GM19324 (cell line): ENCODE measurements at regions not wholly inside any gene's neighbourhood (a gene's known extent, or its start where the extent isn't known, plus 50 kb on each side); places are given as distances from the start of the nearest gene placed in this dataset.

ENCODE experiments used
- ATAC-seq: cut with Tn5 transposase; IDR thresholded peaks from one replicate; pipeline ENCODE4 v1.9.1; 2021; ENCODE audit warnings: mild to moderate bottlenecking, moderate library complexity; ENCODE audit not compliant: unreplicated experiment, low FRiP score

GRCh38 chr3:7793786-7794185 is 707.8 kb upstream of the LMCD1 start:
- ATAC-seq = no peak

GRCh38 chr3:7798276-7798675 is 703.3 kb upstream of the LMCD1 start:
- no peak for ATAC-seq

GRCh38 chr3:7800006-7800780 is 701.4 kb upstream of the LMCD1 start:
- ATAC-seq = no peak

- ATAC-seq = no peak
Observed at GRCh38 chr3:7812490-7812889, 689.1 kb upstream of the LMCD1 start.

- ATAC-seq = no peak
Observed at GRCh38 chr3:7813365-7813764, 688.3 kb upstream of the LMCD1 start.

GRCh38 chr3:7817239-7817638 is 684.4 kb upstream of the LMCD1 start:
- ATAC-seq = no peak

GRCh38 chr3:7820969-7821368 is 680.7 kb upstream of the LMCD1 start:
- ATAC-seq = no peak

- no peak for ATAC-seq
Observed at GRCh38 chr3:7821858-7822257, 679.8 kb upstream of the LMCD1 start.

- ATAC-seq = no peak
Observed at GRCh38 chr3:7841451-7841850, 660.2 kb upstream of the LMCD1 start.

GRCh38 chr3:7843441-7843840 is 658.2 kb upstream of the LMCD1 start:
- no peak for ATAC-seq

- ATAC-seq = no peak
Observed at GRCh38 chr3:7847021-7847420, 654.6 kb upstream of the LMCD1 start.

GRCh38 chr3:7847521-7847920 is 654.1 kb upstream of the LMCD1 start:
- no peak for ATAC-seq

- no peak for ATAC-seq
Observed at GRCh38 chr3:7854266-7854665, 647.4 kb upstream of the LMCD1 start.

GRCh38 chr3:7854721-7855120 is 646.9 kb upstream of the LMCD1 start:
- no peak for ATAC-seq

GRCh38 chr3:7865611-7866010 is 636.0 kb upstream of the LMCD1 start:
- no peak for ATAC-seq

- no peak for ATAC-seq
Observed at GRCh38 chr3:7867587-7867986, 634.0 kb upstream of the LMCD1 start.

- no peak for ATAC-seq
Observed at GRCh38 chr3:7871003-7871560, 630.5 kb upstream of the LMCD1 start.

- no peak for ATAC-seq
Observed at GRCh38 chr3:7874116-7874515, 627.5 kb upstream of the LMCD1 start.

GRCh38 chr3:7875925-7876324 is 625.7 kb upstream of the LMCD1 start:
- ATAC-seq = no peak

GRCh38 chr3:7876741-7877297 is 624.8 kb upstream of the LMCD1 start:
- no peak for ATAC-seq

- ATAC-seq = no peak
Observed at GRCh38 chr3:7877312-7877711, 624.3 kb upstream of the LMCD1 start.

GRCh38 chr3:7879572-7879971 is 622.1 kb upstream of the LMCD1 start:
- no peak for ATAC-seq
